ENCODE measurements at regions not wholly inside any gene's neighbourhood (a gene's known extent, or its start where the extent isn't known, plus 50 kb on each side); places are given as distances from the start of the nearest gene placed in this dataset.

- DNase-seq (ENCODE audit: low read depth in 2 of 2), result no peak
Observed at GRCh38 chr1:81330521-81330920, 470.2 kb upstream of the ADGRL2 start.

GRCh38 chr1:81330111-81330510 lies 470.6 kb upstream of the ADGRL2 start:
- DNase-seq (ENCODE audit: low read depth in 2 of 2), result no peak

GRCh38 chr1:81329041-81329440 lies 471.7 kb upstream of the ADGRL2 start:
- DNase-seq (ENCODE audit: low read depth in 2 of 2), result no peak

- DNase-seq (ENCODE audit: low read depth in 2 of 2), result no peak
Observed at GRCh38 chr1:81327743-81328142, 473.0 kb upstream of the ADGRL2 start.

- DNase-seq (ENCODE audit: low read depth in 2 of 2), result no peak
Observed at GRCh38 chr1:81327103-81327710, 473.5 kb upstream of the ADGRL2 start.

GRCh38 chr1:81326212-81326611 lies 474.5 kb upstream of the ADGRL2 start:
- no peak for DNase-seq (ENCODE audit: low read depth in 2 of 2)

- no peak for DNase-seq (ENCODE audit: low read depth in 2 of 2)
Observed at GRCh38 chr1:81325397-81325796, 475.3 kb upstream of the ADGRL2 start.

- no peak for DNase-seq (ENCODE audit: low read depth in 2 of 2)
Observed at GRCh38 chr1:81323862-81324261, 476.9 kb upstream of the ADGRL2 start.

GRCh38 chr1:81317191-81317590 lies 483.5 kb upstream of the ADGRL2 start:
- DNase-seq (ENCODE audit: low read depth in 2 of 2), result no peak

- no peak for DNase-seq (ENCODE audit: low read depth in 2 of 2)
Observed at GRCh38 chr1:81314513-81315233, 486.1 kb upstream of the ADGRL2 start.

GRCh38 chr1:81313289-81313688 lies 487.4 kb upstream of the ADGRL2 start:
- no peak for DNase-seq (ENCODE audit: low read depth in 2 of 2)

GRCh38 chr1:81312272-81312754 lies 488.4 kb upstream of the ADGRL2 start:
- DNase-seq (ENCODE audit: low read depth in 2 of 2), result no peak

GRCh38 chr1:81310250-81310649 lies 490.5 kb upstream of the ADGRL2 start:
- no peak for DNase-seq (ENCODE audit: low read depth in 2 of 2)

GRCh38 chr1:81308191-81308590 lies 492.5 kb upstream of the ADGRL2 start:
- no peak for DNase-seq (ENCODE audit: low read depth in 2 of 2)

GRCh38 chr1:81307786-81308185 lies 492.9 kb upstream of the ADGRL2 start:
- no peak for DNase-seq (ENCODE audit: low read depth in 2 of 2)

GRCh38 chr1:81305997-81306452 lies 494.7 kb upstream of the ADGRL2 start:
- DNase-seq (ENCODE audit: low read depth in 2 of 2), result no peak

GRCh38 chr1:81304187-81304586 lies 496.5 kb upstream of the ADGRL2 start:
- no peak for DNase-seq (ENCODE audit: low read depth in 2 of 2)

- DNase-seq (ENCODE audit: low read depth in 2 of 2), result no peak
Observed at GRCh38 chr1:81299892-81300291, 500.8 kb upstream of the ADGRL2 start.

- no peak for DNase-seq (ENCODE audit: low read depth in 2 of 2)
Observed at GRCh38 chr1:81298266-81298665, 502.5 kb upstream of the ADGRL2 start.

GRCh38 chr1:81296601-81297000 lies 504.1 kb upstream of the ADGRL2 start:
- no peak for DNase-seq (ENCODE audit: low read depth in 2 of 2)

- DNase-seq (ENCODE audit: low read depth in 2 of 2), result no peak
Observed at GRCh38 chr1:81290326-81290725, 510.4 kb upstream of the ADGRL2 start.

- DNase-seq (ENCODE audit: low read depth in 2 of 2), result no peak
Observed at GRCh38 chr1:81288689-81289088, 512.0 kb upstream of the ADGRL2 start.

GRCh38 chr1:81287411-81288080 lies 513.2 kb upstream of the ADGRL2 start:
- DNase-seq (ENCODE audit: low read depth in 2 of 2), result no peak

Measured in stimulated activated CD4-positive, alpha-beta T cell treated with anti-CD3 and anti-CD28 coated beads, Interleukin-12 subunit alpha, Interleukin-12 subunit beta, amount 100 ng/mL, for 24 hours (primary cell).